Endothelial cell of umbilical vein (primary cell): ENCODE measurements at regions not wholly inside any gene's neighbourhood (a gene's known extent, or its start where the extent isn't known, plus 50 kb on each side); places are given as distances from the start of the nearest gene placed in this dataset.

ENCODE experiments used
- BruUV-seq: library from RNA; stranded (reverse); fragments of 400-500 nt; replicated peaks from 2 replicates; lab custom pipeline; 2021; lab: Mats Ljungman, UMichigan
- CTCF ChIA-PET: fragments of 300-600, 350-600 bp; sonication (Branson Sonifier 250); formaldehyde crosslinking; loops from one replicate; lab custom pipeline; 2021; ENCODE audit warnings: antibody characterized with exemption, inconsistent platforms; lab: Charles Lee
- POLR2A ChIA-PET: fragments of 300-600, 350-600 bp; sonication (Branson Sonifier 250); formaldehyde crosslinking; loops from one replicate; lab custom pipeline; 2021; ENCODE audit warnings: antibody characterized with exemption, inconsistent platforms; lab: Charles Lee
- DNase-seq: peaks from one replicate; pipeline ENCODE4 v3.0.0-alpha.2; 2011; ENCODE audit warnings: low read depth, low spot score
- FAIRE-seq: peaks from 2 replicates; lab custom pipeline; 2011; peaks lifted over from hg19 to GRCh38; lab: Jason Lieb, UNC
- H2AFZ ChIP-seq: 2 replicates; pipeline ENCODE4 v1.6.0; 2012; ENCODE audit warnings: low read depth, low read length, control low read depth, inconsistent platforms
- H3K27ac ChIP-seq: 2 replicates; pipeline ENCODE4 v1.5.1; 2011; ENCODE audit warnings: low read depth, mild to moderate bottlenecking, control low read depth, low read length, moderate library complexity; ENCODE audit not compliant: insufficient read depth
- H3K27me3 ChIP-seq, 2 experiments: 2 replicates each; pipeline versions ENCODE4 v1.6.0 to v1.6.1; 2011; ENCODE audit warnings: low read length in 2 of 2, mixed read lengths in 1 of 2; ENCODE audit not compliant: control insufficient read depth in 2 of 2, insufficient read depth in 2 of 2
- H3K36me3 ChIP-seq, 2 experiments: 2 replicates in 1 of 2; 3 replicates in 1 of 2; pipeline ENCODE4 v1.5.1; 2011; ENCODE audit warnings: low read length in 2 of 2, mild to moderate bottlenecking in 1 of 2, moderate library complexity in 1 of 2; ENCODE audit not compliant: control insufficient read depth in 2 of 2, insufficient read depth in 2 of 2; ENCODE audit errors: extremely low read depth in 1 of 2
- H3K4me1 ChIP-seq: 3 replicates; pipeline ENCODE4 v1.5.1; 2011; ENCODE audit warnings: mild to moderate bottlenecking, low read length; ENCODE audit not compliant: control insufficient read depth, insufficient read depth; ENCODE audit errors: extremely low read depth
- H3K4me2 ChIP-seq: 2 replicates; pipeline ENCODE4 v1.6.1; 2011; ENCODE audit warnings: low read length, control low read depth, mixed read lengths; ENCODE audit not compliant: insufficient read depth
- H3K4me3 ChIP-seq, 3 experiments: fragments of 200-600 bp in 1 of 3; sonication (generic), shearing (Covaris generic) in 1 of 3; replicated peaks in 1 of 3; 2 replicates each; pipeline ENCODE4 v1.5.1; 2011 to 2016; ENCODE audit warnings: control low read depth in 3 of 3, low read length in 3 of 3, mild to moderate bottlenecking in 2 of 3, inconsistent platforms in 1 of 3, low read depth in 1 of 3, moderate library complexity in 1 of 3; ENCODE audit not compliant: insufficient read depth in 1 of 3
- H3K79me2 ChIP-seq: 2 replicates; pipeline ENCODE4 v1.6.0; 2012; ENCODE audit warnings: low read length, inconsistent platforms; ENCODE audit not compliant: control insufficient read depth, insufficient read depth
- H3K9ac ChIP-seq: replicated peaks from 2 replicates; pipeline ENCODE3; 2011; ENCODE audit warnings: low read length, control low read depth; ENCODE audit not compliant: insufficient read depth; ENCODE audit errors: extremely low read depth
- H3K9me1 ChIP-seq: replicated peaks from 3 replicates; pipeline ENCODE4 v1.6.0; 2011; ENCODE audit warnings: mild to moderate bottlenecking, low read length; ENCODE audit not compliant: control insufficient read depth, insufficient read depth; ENCODE audit errors: extremely low read depth
- H3K9me3 ChIP-seq: replicated peaks from 2 replicates; pipeline ENCODE4 v1.5.1; 2012; ENCODE audit warnings: low read length, inconsistent platforms; ENCODE audit not compliant: control insufficient read depth, insufficient read depth
- H4K20me1 ChIP-seq: replicated peaks from 2 replicates; pipeline ENCODE3; 2011; ENCODE audit warnings: mild to moderate bottlenecking, low read length; ENCODE audit not compliant: control insufficient read depth, insufficient read depth; ENCODE audit errors: extremely low read depth
- EZH2 ChIP-seq: IDR thresholded peaks from 2 replicates; pipeline ENCODE4 v1.6.1; 2012; ENCODE audit warnings: borderline replicate concordance, low read depth, mild to moderate bottlenecking, moderate library complexity, low read length, inconsistent platforms; ENCODE audit not compliant: severe bottlenecking
- FOS ChIP-seq: IDR thresholded peaks from 2 replicates; pipeline ENCODE4 v1.6.1; 2011; ENCODE audit warnings: mild to moderate bottlenecking, low read length, moderate library complexity, borderline replicate concordance; ENCODE audit not compliant: insufficient read depth
- GATA2 ChIP-seq: IDR thresholded peaks from 2 replicates; pipeline ENCODE4 v1.7.0; 2011; ENCODE audit warnings: low read depth, mild to moderate bottlenecking, moderate library complexity, mixed read lengths, low read length; ENCODE audit not compliant: insufficient read length, insufficient read depth
- JUN ChIP-seq: IDR thresholded peaks from 2 replicates; pipeline ENCODE4 v1.6.1; 2011; ENCODE audit warnings: borderline replicate concordance, low read depth; ENCODE audit not compliant: insufficient read length, insufficient read depth
- MAX ChIP-seq: IDR thresholded peaks from 2 replicates; pipeline ENCODE4 v1.6.1; 2011; ENCODE audit not compliant: insufficient read depth, insufficient read length
- MYC ChIP-seq: IDR thresholded peaks from one replicate; pipeline ENCODE4 v1.6.1; 2011; ENCODE audit warnings: mild to moderate bottlenecking, low read depth, low read length
- POLR2A ChIP-seq: IDR thresholded peaks from 2 replicates; pipeline ENCODE4 v1.6.1; 2012; ENCODE audit warnings: low read depth, mild to moderate bottlenecking, control low read depth, low read length
- POLR2AphosphoS5 ChIP-seq: IDR thresholded peaks from 2 replicates; pipeline ENCODE4 v1.6.1; 2012; ENCODE audit warnings: low read depth, mild to moderate bottlenecking, control low read depth, low read length, moderate library complexity; ENCODE audit not compliant: insufficient read depth
- dilution Hi-C: fragments of 300-500 bp; cut with MboI; formaldehyde crosslinking; loops from one replicate; pipeline ENCODE4 v1.15.0; 2019; ENCODE audit warnings: low sequenced_read_pairs; ENCODE audit not compliant: extremely low pct_ligation_motif_present
- intact Hi-C: fragments of 100-400 bp; cut with micrococcal nuclease; formaldehyde crosslinking; loops from one replicate; pipeline ENCODE4 v1.10.0; 2022
- TF ChIP-seq, protein P1 (sequence below), 2 donors: IDR thresholded peaks; 1 replicate in 1 of 2; 2 replicates in 1 of 2; pipeline ENCODE4 v1.5.1; 2011; ENCODE audit warnings: low read length in 2 of 2, mild to moderate bottlenecking in 2 of 2, moderate library complexity in 2 of 2, control low read depth in 1 of 2, inconsistent platforms in 1 of 2, low read depth in 1 of 2; ENCODE audit not compliant: insufficient read depth in 1 of 2; ENCODE audit errors: extremely low read depth in 1 of 2

GRCh38 chr7:69450456-69450855, 147.8 kb upstream of the AUTS2 start:
- no TSS peak for BruUV-seq
- H3K79me2 ChIP-seq, result no peaks in the 10 kb centered on the region
- CTCF ChIA-PET, result no interaction called here
- TF ChIP-seq POLR2A (no peak), EZH2 (no peak), JUN (no peak), POLR2AphosphoS5 (no peak), MAX (no peak), GATA2 (no peak), FOS (no peak), MYC (no peak)
- TF ChIP-seq, protein P1, sequence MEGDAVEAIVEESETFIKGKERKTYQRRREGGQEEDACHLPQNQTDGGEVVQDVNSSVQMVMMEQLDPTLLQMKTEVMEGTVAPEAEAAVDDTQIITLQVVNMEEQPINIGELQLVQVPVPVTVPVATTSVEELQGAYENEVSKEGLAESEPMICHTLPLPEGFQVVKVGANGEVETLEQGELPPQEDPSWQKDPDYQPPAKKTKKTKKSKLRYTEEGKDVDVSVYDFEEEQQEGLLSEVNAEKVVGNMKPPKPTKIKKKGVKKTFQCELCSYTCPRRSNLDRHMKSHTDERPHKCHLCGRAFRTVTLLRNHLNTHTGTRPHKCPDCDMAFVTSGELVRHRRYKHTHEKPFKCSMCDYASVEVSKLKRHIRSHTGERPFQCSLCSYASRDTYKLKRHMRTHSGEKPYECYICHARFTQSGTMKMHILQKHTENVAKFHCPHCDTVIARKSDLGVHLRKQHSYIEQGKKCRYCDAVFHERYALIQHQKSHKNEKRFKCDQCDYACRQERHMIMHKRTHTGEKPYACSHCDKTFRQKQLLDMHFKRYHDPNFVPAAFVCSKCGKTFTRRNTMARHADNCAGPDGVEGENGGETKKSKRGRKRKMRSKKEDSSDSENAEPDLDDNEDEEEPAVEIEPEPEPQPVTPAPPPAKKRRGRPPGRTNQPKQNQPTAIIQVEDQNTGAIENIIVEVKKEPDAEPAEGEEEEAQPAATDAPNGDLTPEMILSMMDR (IDR thresholded peaks at IDR 0.05; ENCODE audit: extremely low read depth in 1 of 2, insufficient read depth in 1 of 2, low read depth in 1 of 2, low read length in 2 of 2), result no peak
- no peak for DNase-seq
- no peaks in the 10 kb centered on the region for H3K27me3 ChIP-seq
- H3K9me3 ChIP-seq, result peaks cover 6% of the 10 kb centered on the region
- H2AFZ ChIP-seq, result no peak overlapping the region
- FAIRE-seq, result no peak
- no peak overlapping the region for H3K4me3 ChIP-seq
- no peaks in the 10 kb centered on the region for H3K4me1 ChIP-seq
- no peaks in the 10 kb centered on the region for H4K20me1 ChIP-seq
- H3K9ac ChIP-seq, result no peak overlapping the region
- POLR2A ChIA-PET, result no interaction called here
- intact Hi-C loops (no loop called here), dilution Hi-C loops (no loop called here)
- H3K4me2 ChIP-seq, result no peak overlapping the region
- H3K27ac ChIP-seq, result no peak overlapping the region
- H3K9me1 ChIP-seq, result no peaks in the 10 kb centered on the region
- no peaks in the 10 kb centered on the region for H3K36me3 ChIP-seq
